Adrenal gland (tissue), 9 donors: ENCODE measurements at regions not wholly inside any gene's neighbourhood (a gene's known extent, or its start where the extent isn't known, plus 50 kb on each side); places are given as distances from the start of the nearest gene placed in this dataset.
"Not testable (repeated sequence)": the region's sequence is repeated elsewhere in the genome, so short reads cannot be mapped to it uniquely, and the experiment has no call there.

Experiments used
- DNase-seq, 7 donors: peaks; one replicate each; pipeline ENCODE4 v3.0.0-alpha.2; 2019 to 2020
- H3K27ac ChIP-seq, 5 donors: fragments of 200-600 bp; sonication (generic) in 4 of 5; 1 replicate in 3 of 5; 2 replicates in 2 of 5; pipeline versions ENCODE4 v1.5.1 to v1.8.0; 2016 to 2020; ENCODE audit warnings: mild to moderate bottlenecking in 1 of 5
- H3K27me3 ChIP-seq: fragments of 200-600 bp; 2 replicates; pipeline ENCODE4 v1.8.0; 2021
- H3K36me3 ChIP-seq, 2 donors: fragments of 200-600 bp; replicated peaks in 1 of 2; 1 replicate in 1 of 2; 2 replicates in 1 of 2; pipeline versions ENCODE4 v1.5.1 to v1.8.0; 2018 to 2022
- H3K4me1 ChIP-seq, 2 donors: fragments of 200-600 bp; replicated peaks in 1 of 2; 1 replicate in 1 of 2; 2 replicates in 1 of 2; pipeline versions ENCODE4 v1.5.1 to v1.8.0; 2018 to 2021
- H3K4me3 ChIP-seq, 4 donors: fragments of 200-600 bp; sonication (generic) in 3 of 4; one replicate each; pipeline ENCODE4 v1.5.1; 2016 to 2018
- H3K9me3 ChIP-seq, 3 donors: fragments of 200-600 bp; sonication (generic) in 1 of 3; replicated peaks in 1 of 3; 1 replicate in 2 of 3; 2 replicates in 1 of 3; pipeline versions ENCODE4 v1.5.1 to v1.8.0; 2016 to 2021
- POLR2A ChIP-seq, 2 donors: fragments of 450-650 bp; IDR thresholded peaks; one replicate each; pipeline ENCODE4 v1.6.1; 2017; ENCODE audit warnings: antibody characterized with exemption in 2 of 2, mild to moderate bottlenecking in 2 of 2, moderate library complexity in 1 of 2
- WGBS, 4 donors: extraction: QIAGEN DNeasy Blood & Tissue Kit in 2 of 4; methylation state at CpG; one replicate each; pipeline versions ENCODE4 v1.1.5 to v1.1.7; 2013 to 2017; 5-methylcytosine and 5-hydroxymethylcytosine counted together
- intact Hi-C, 2 donors: fragments of 100-400 bp; cut with DNase I; formaldehyde crosslinking; loops; one replicate each; pipeline versions ENCODE4 v1.14.1 to v1.15.0; 2022 to 2023
- TF ChIP-seq, protein P1 (sequence below), 6 experiments: fragments of 450-650 bp in 4 of 6; fragments of 200-600 bp in 2 of 6; sonication (generic) in 1 of 6; IDR thresholded peaks; 1 replicate in 5 of 6; 2 replicates in 1 of 6; pipeline versions ENCODE4 v1.5.1 to v1.8.0; 2016 to 2021; ENCODE audit warnings: antibody characterized with exemption in 6 of 6, mild to moderate bottlenecking in 2 of 6, moderate library complexity in 1 of 6
- donor health status: healthy with polysubstance abuse.
- donor health status: Bipolar disorder and iron deficiency.
- donor health status: DM: yes; HTN: yes; CAD: no.
- donor health status: DM: no; HTN: no; CAD: no.
- donor health status: DM: no; HTN: no; CAD: no.

DNA sequence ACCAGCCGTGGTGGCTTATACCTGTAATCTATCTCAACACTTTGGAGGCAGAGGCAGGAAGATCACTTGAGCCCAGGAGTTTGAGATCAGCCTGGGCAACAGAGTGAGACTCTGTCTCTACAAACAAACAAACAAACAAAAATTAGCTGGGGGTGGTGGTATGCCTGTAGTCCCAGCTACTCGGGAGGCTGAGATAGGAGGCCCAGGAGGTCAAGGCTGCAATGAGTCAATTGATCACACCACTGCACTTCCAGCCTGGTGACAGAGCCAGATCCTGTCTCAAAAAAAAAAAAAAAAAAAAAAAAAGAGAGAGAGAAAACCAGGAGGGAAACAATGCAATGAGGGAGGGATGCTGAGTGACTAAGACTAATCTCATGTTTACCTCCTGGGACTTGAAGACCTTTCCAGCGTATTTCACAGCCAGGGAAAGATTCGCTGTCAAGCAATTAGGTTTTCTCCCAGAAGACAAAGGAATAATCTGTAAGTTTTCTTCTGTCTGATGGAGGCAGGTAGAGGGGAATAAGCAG is 51.1 kb upstream of the MIER3 start:
- no peaks in the 10 kb centered on the region for H3K4me1 ChIP-seq
- TF ChIP-seq, protein P1, sequence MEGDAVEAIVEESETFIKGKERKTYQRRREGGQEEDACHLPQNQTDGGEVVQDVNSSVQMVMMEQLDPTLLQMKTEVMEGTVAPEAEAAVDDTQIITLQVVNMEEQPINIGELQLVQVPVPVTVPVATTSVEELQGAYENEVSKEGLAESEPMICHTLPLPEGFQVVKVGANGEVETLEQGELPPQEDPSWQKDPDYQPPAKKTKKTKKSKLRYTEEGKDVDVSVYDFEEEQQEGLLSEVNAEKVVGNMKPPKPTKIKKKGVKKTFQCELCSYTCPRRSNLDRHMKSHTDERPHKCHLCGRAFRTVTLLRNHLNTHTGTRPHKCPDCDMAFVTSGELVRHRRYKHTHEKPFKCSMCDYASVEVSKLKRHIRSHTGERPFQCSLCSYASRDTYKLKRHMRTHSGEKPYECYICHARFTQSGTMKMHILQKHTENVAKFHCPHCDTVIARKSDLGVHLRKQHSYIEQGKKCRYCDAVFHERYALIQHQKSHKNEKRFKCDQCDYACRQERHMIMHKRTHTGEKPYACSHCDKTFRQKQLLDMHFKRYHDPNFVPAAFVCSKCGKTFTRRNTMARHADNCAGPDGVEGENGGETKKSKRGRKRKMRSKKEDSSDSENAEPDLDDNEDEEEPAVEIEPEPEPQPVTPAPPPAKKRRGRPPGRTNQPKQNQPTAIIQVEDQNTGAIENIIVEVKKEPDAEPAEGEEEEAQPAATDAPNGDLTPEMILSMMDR (IDR thresholded peaks at IDR 0.05), result no peak
- no peak for TF ChIP-seq POLR2A (IDR thresholded peaks at IDR 0.05)
- intact Hi-C loops, result no loop called here
- peaks cover 6% of the 10 kb centered on the region for H3K27me3 ChIP-seq
- no peaks in the 10 kb centered on the region for H3K36me3 ChIP-seq
- no peaks in the 10 kb centered on the region for H3K9me3 ChIP-seq
- WGBS, 4 donors, result 49 to 67% (median 54%) methylated on average over 4 of the region's 4 CpGs
- H3K27ac ChIP-seq, result no peak overlapping the region
- H3K4me3 ChIP-seq, result no peak overlapping the region
- DNase-seq, result no peak

DNA sequence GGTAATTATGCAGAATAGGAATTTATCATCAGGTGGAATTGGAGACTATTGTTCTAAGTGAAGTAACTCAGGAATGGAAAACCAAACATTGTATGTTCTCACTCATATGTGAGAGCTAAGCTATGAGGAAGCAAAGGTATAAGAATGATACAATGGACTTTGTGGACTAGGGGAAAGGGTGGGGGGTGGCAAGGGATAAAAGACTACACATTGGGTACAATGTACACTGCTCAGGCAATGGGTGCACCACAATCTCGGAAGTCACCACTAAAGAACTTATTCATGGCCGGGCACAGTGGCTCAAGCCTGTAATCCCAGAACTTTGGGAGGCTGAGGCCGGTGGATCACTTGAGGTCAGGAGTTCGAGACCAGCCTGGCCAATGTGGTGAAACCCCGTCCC is 51.6 kb upstream of the MIER3 start:
- H3K4me1 ChIP-seq, H3K27me3 ChIP-seq, intact Hi-C loops, H3K36me3 ChIP-seq, H3K4me3 ChIP-seq, DNase-seq, H3K9me3 ChIP-seq, H3K27ac ChIP-seq: not testable (repeated sequence)
- 88 to 94% (median 91%) methylated on average over 5 of the region's 5 CpGs for WGBS, 4 donors

DNA sequence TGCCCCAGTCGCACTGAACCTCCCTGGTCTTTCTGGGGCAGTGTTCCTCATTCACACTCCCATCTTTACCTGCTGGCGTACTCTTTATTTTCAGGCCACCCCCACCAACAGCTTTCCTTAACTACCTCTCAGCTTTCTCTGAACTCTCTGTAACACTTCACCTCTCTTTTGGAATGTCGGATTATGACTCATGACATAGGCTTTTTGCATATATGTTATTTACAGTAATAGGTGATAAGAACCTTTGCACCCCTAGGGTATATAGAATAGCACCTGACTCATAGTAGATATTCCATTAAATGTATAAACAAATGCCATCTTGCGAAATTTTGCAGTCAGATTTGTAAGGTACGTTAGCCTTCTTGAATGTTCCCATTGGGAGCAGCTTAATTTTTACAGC is 52.9 kb upstream of the MIER3 start:
- TF ChIP-seq POLR2A (IDR thresholded peaks at IDR 0.05), result no peak
- TF ChIP-seq, protein P1 (IDR thresholded peaks at IDR 0.05), result no peak
- Histone ChIP-seq H3K4me1 (no peaks in the 10 kb centered on the region), H3K9me3 (no peaks in the 10 kb centered on the region), H3K36me3 (no peaks in the 10 kb centered on the region), H3K27ac (no peak overlapping the region), H3K4me3 (no peak overlapping the region), H3K27me3 (peaks cover 6% of the 10 kb centered on the region)
- intact Hi-C loops, result no loop called here
- no peak for DNase-seq
- WGBS, 4 donors, result 85 to 94% (median 93%) methylated on average over 5 of the region's 5 CpGs

DNA sequence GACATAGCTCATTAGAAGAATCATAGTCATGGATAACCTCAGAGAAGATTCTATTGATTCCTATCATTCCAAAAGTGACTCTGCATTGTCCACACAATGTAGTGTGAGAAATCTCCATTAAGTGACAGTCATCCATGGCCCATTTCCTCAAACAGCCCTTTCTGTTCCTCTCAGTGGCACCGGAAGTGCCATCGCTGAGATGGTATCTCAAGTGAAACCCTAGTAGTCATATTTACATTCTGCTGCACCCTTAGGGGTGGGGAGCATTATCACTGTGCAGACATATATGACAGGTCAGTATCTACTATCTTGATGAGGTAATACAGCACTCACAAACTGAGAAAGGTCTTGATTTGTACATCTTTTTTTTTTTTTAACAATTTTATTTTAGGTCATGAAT is 55.4 kb upstream of the MIER3 start:
- Histone ChIP-seq H3K27ac (no peak overlapping the region), H3K4me1 (no peaks in the 10 kb centered on the region), H3K9me3 (no peaks in the 10 kb centered on the region), H3K27me3 (peaks cover 6% of the 10 kb centered on the region), H3K36me3 (no peaks in the 10 kb centered on the region), H3K4me3 (no peak overlapping the region)
- 64 to 100% (median 84%) methylated on average over 2 of the region's 2 CpGs for WGBS, 4 donors
- no peak for TF ChIP-seq POLR2A (IDR thresholded peaks at IDR 0.05)
- TF ChIP-seq, protein P1 (IDR thresholded peaks at IDR 0.05), result no peak
- DNase-seq, result no peak
- intact Hi-C loops, result no loop called here

DNA sequence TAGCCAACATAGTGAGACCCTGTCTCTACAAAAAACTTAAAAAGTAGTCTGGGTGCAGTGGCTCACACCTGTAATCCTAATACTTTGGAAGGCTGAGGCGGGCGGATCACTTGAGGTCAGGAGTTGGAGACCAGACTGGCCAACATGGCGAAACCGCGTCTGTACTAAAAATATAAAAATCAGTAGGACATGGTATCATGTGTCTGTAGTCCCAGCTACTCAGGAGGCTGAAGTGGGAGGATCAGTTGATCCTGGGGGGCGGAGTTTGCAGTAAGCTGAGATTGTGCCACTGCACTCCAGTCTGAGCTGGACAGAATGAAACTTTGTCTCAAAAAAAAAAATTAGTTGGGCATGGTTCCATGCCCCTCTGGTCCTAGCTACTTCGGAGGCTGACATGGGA is 57.9 kb upstream of the MIER3 start:
- DNase-seq, result peak in 1 of 7 donors; percentile 7
- H3K27ac ChIP-seq, result no peak overlapping the region
- 84 to 89% (median 87%) methylated on average over 7 of the region's 7 CpGs for WGBS, 4 donors
- H3K36me3 ChIP-seq, result no peaks in the 10 kb centered on the region
- no peaks in the 10 kb centered on the region for H3K9me3 ChIP-seq
- H3K4me1 ChIP-seq, result no peaks in the 10 kb centered on the region
- TF ChIP-seq, protein P1 (IDR thresholded peaks at IDR 0.05), result no peak
- no peak for TF ChIP-seq POLR2A (IDR thresholded peaks at IDR 0.05)
- intact Hi-C loops, result no loop called here
- H3K27me3 ChIP-seq, result peaks cover 6% of the 10 kb centered on the region
- H3K4me3 ChIP-seq, result no peak overlapping the region
